ENCODE measurements at regions not wholly inside any gene's neighbourhood (a gene's known extent, or its start where the extent isn't known, plus 50 kb on each side); places are given as distances from the start of the nearest gene placed in this dataset.

DNA sequence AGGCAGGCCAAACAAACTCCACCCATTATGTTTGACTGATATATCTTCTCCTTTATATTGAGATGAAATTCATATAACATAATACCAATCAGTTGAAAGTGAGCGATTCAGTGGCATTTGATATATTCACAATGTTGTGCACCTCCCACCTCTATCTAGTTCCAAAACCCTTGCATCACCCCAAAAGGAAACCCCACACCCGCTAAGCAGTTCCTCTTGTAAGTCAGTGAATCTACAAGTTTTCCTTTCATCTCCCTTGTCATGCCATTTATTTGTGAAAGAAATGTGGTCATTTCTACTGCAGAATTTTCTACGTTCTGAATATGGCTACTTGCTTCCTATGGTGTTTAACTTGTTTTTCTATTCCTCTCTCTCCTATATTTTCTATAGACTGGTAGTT lies 99.4 kb upstream of the PTPN3 start:
- TF ChIP-seq, protein P1, sequence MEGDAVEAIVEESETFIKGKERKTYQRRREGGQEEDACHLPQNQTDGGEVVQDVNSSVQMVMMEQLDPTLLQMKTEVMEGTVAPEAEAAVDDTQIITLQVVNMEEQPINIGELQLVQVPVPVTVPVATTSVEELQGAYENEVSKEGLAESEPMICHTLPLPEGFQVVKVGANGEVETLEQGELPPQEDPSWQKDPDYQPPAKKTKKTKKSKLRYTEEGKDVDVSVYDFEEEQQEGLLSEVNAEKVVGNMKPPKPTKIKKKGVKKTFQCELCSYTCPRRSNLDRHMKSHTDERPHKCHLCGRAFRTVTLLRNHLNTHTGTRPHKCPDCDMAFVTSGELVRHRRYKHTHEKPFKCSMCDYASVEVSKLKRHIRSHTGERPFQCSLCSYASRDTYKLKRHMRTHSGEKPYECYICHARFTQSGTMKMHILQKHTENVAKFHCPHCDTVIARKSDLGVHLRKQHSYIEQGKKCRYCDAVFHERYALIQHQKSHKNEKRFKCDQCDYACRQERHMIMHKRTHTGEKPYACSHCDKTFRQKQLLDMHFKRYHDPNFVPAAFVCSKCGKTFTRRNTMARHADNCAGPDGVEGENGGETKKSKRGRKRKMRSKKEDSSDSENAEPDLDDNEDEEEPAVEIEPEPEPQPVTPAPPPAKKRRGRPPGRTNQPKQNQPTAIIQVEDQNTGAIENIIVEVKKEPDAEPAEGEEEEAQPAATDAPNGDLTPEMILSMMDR (IDR thresholded peaks at IDR 0.05), result no peak
- TF ChIP-seq POLR2A (IDR thresholded peaks at IDR 0.05), result no peak
